GM13977 (cell line): ENCODE measurements at regions not wholly inside any gene's neighbourhood (a gene's known extent, or its start where the extent isn't known, plus 50 kb on each side); places are given as distances from the start of the nearest gene placed in this dataset.

Experiments used
- DNase-seq: peaks from one replicate; pipeline ENCODE4 v3.0.0; 2012; ENCODE audit warnings: low spot score
- CTCF ChIP-seq: IDR thresholded peaks from 2 replicates; pipeline ENCODE4 v1.5.1; 2012; ENCODE audit warnings: mild to moderate bottlenecking, control low read depth; ENCODE audit not compliant: insufficient read depth; ENCODE audit errors: extremely low read depth, missing control alignments
- in situ Hi-C: fragments of 300-500 bp; cut with MboI; formaldehyde crosslinking; loops from one replicate; pipeline ENCODE4 v1.12.0; 2022; ENCODE audit warnings: low sequenced_read_pairs, low pct_unique_long_range_greater_than_20kb, mixed read lengths, inconsistent platforms; ENCODE audit not compliant: unreplicated experiment

- no peak for TF ChIP-seq CTCF
- in situ Hi-C loops, result no loop called here
- DNase-seq, result no peak
Measured at GRCh38 chr2:150974864-150975263, 286.8 kb downstream of the RBM43 start.

GRCh38 chr2:150974234-150974633, 287.4 kb downstream of the RBM43 start:
- TF ChIP-seq CTCF, result no peak
- no peak for DNase-seq
- in situ Hi-C loops, result no loop called here

- TF ChIP-seq CTCF, result no peak
- in situ Hi-C loops, result no loop called here
- no peak for DNase-seq
Measured at GRCh38 chr2:150971910-150972309, 289.8 kb downstream of the RBM43 start.

- TF ChIP-seq CTCF, result no peak
- in situ Hi-C loops, result no loop called here
Measured at GRCh38 chr2:150963336-150963735, 298.3 kb downstream of the RBM43 start.

GRCh38 chr2:150955231-150955630, 306.4 kb downstream of the RBM43 start:
- TF ChIP-seq CTCF, result no peak
- no peak for DNase-seq
- in situ Hi-C loops, result no loop called here

More at GRCh38 chr2:150963336-150963735, 298.3 kb downstream of the RBM43 start:
- DNase-seq, result no peak

- no peak for TF ChIP-seq CTCF
- in situ Hi-C loops, result no loop called here
Measured at GRCh38 chr2:150946831-150947230, 314.8 kb downstream of the RBM43 start.

GRCh38 chr2:150944315-150944714, 317.3 kb downstream of the RBM43 start:
- no peak for TF ChIP-seq CTCF
- in situ Hi-C loops, result no loop called here
- no peak for DNase-seq

More at GRCh38 chr2:150946831-150947230, 314.8 kb downstream of the RBM43 start:
- no peak for DNase-seq
